ENCODE measurements at regions not wholly inside any gene's neighbourhood (a gene's known extent, or its start where the extent isn't known, plus 50 kb on each side); places are given as distances from the start of the nearest gene placed in this dataset.

GRCh38 chr14:28895389-28895788 lies 128.8 kb downstream of the FOXG1 start:
- Mint-ChIP-seq H3K9me3 (ENCODE audit: unreplicated experiment) (no peaks in the 10 kb centered on the region), H3K36me3 (ENCODE audit: insufficient read depth, unreplicated experiment) (no peaks in the 10 kb centered on the region)

GRCh38 chr14:28896337-28896736 lies 129.8 kb downstream of the FOXG1 start:
- Mint-ChIP-seq H3K4me1 (ENCODE audit: insufficient read depth, unreplicated experiment) (no peaks in the 10 kb centered on the region), H3K27ac (ENCODE audit: low read depth, unreplicated experiment) (no peak overlapping the region), H3K9me3 (ENCODE audit: unreplicated experiment) (no peaks in the 10 kb centered on the region), H3K4me3 (ENCODE audit: unreplicated experiment) (no peak overlapping the region), H3K27me3 (ENCODE audit: insufficient read depth, unreplicated experiment) (peaks cover 64% of the 10 kb centered on the region), H3K36me3 (ENCODE audit: insufficient read depth, unreplicated experiment) (no peaks in the 10 kb centered on the region)
- POLR2A ChIA-PET, result interaction anchor here (0.8 kb wide), 1 partner anchor 139 kb away, joined by 3 read pairs; no protein-coding TSS in a partner anchor
- CTCF ChIA-PET, result interaction anchor here (0.5 kb wide), 1 partner anchor 1534 kb away, joined by 3 read pairs; no protein-coding TSS in a partner anchor
- intact Hi-C loops (cut with micrococcal nuclease), result no loop called here
- TF ChIP-seq, protein P1, sequence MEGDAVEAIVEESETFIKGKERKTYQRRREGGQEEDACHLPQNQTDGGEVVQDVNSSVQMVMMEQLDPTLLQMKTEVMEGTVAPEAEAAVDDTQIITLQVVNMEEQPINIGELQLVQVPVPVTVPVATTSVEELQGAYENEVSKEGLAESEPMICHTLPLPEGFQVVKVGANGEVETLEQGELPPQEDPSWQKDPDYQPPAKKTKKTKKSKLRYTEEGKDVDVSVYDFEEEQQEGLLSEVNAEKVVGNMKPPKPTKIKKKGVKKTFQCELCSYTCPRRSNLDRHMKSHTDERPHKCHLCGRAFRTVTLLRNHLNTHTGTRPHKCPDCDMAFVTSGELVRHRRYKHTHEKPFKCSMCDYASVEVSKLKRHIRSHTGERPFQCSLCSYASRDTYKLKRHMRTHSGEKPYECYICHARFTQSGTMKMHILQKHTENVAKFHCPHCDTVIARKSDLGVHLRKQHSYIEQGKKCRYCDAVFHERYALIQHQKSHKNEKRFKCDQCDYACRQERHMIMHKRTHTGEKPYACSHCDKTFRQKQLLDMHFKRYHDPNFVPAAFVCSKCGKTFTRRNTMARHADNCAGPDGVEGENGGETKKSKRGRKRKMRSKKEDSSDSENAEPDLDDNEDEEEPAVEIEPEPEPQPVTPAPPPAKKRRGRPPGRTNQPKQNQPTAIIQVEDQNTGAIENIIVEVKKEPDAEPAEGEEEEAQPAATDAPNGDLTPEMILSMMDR (IDR thresholded peaks at IDR 0.05; ENCODE audit: unreplicated experiment), result no peak
- no peak for DNase-seq (ENCODE audit: unreplicated experiment)
- BruUV-seq (replicated peaks), result no TSS peak

More at GRCh38 chr14:28895389-28895788, 128.8 kb downstream of the FOXG1 start:
- TF ChIP-seq, protein P1 (IDR thresholded peaks at IDR 0.05; ENCODE audit: unreplicated experiment), result no peak
- BruUV-seq (replicated peaks), result no TSS peak
- no peak overlapping the region for H3K4me3 Mint-ChIP-seq (ENCODE audit: unreplicated experiment)
- no peak for DNase-seq (ENCODE audit: unreplicated experiment)
- CTCF ChIA-PET, result interaction anchor here (0.5 kb wide), 1 partner anchor 86 kb away, joined by 5 read pairs; no protein-coding TSS in a partner anchor
- no peak overlapping the region for H3K27ac Mint-ChIP-seq (ENCODE audit: low read depth, unreplicated experiment)
- POLR2A ChIA-PET, result no interaction called here
- intact Hi-C loops (cut with micrococcal nuclease), result no loop called here
- no peaks in the 10 kb centered on the region for H3K4me1 Mint-ChIP-seq (ENCODE audit: insufficient read depth, unreplicated experiment)
- peaks cover 70% of the 10 kb centered on the region for H3K27me3 Mint-ChIP-seq (ENCODE audit: insufficient read depth, unreplicated experiment)

DNA sequence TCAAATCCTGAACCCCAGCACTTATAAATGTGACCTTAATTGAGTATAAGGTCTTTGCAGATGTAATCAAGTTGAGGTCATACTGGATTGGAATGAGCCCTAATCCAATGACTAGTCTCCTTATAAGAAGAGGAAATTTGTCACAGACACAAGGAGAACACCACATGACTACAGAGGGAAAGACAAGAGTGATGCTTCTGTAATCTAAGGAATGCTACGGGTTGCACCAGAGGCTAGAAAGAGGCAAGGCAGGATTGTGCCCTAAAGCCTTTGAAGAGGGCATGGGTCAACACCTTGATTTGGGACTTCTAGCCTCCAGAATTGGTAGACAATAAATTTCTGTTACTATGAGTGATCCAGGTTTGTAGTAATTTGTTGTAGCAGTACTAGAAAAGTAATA lies 135.0 kb downstream of the FOXG1 start:
- ChIA-PET CTCF (no interaction called here), POLR2A (no interaction called here)
- H3K27me3 Mint-ChIP-seq (ENCODE audit: insufficient read depth, unreplicated experiment), result peaks cover 76% of the 10 kb centered on the region

DNA sequence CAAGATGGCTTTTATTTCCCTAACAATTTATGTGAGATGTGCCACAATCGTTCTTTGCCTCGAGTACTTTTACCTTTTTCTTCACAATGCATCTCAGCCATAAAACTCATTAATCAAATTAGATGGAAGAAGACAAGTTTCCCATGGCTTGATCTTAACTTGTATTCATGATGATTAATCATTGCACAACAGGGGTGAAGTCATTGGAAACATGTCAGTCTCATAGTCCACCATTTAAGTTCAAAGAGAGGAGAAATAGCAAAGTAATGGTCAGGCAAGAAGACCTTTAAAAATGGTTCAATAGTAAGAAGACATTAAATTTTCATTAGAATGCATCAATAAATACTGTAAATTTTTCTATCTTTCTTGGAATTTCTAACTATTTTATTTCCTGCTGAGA lies 136.3 kb downstream of the FOXG1 start:
- Mint-ChIP-seq H3K9me3 (ENCODE audit: unreplicated experiment) (no peaks in the 10 kb centered on the region), H3K27me3 (ENCODE audit: insufficient read depth, unreplicated experiment) (peaks cover 85% of the 10 kb centered on the region), H3K4me1 (ENCODE audit: insufficient read depth, unreplicated experiment) (no peaks in the 10 kb centered on the region), H3K27ac (ENCODE audit: low read depth, unreplicated experiment) (no peak overlapping the region), H3K4me3 (ENCODE audit: unreplicated experiment) (no peak overlapping the region), H3K36me3 (ENCODE audit: insufficient read depth, unreplicated experiment) (no peaks in the 10 kb centered on the region)
- TF ChIP-seq, protein P1 (IDR thresholded peaks at IDR 0.05; ENCODE audit: unreplicated experiment), result no peak
- CTCF ChIA-PET, result no interaction called here
- intact Hi-C loops (cut with micrococcal nuclease), result no loop called here
- BruUV-seq (replicated peaks), result no TSS peak
- no peak for DNase-seq (ENCODE audit: unreplicated experiment)
- POLR2A ChIA-PET, result no interaction called here

More for the DNA sequence above, 135.0 kb downstream of the FOXG1 start:
- TF ChIP-seq, protein P1 (IDR thresholded peaks at IDR 0.05; ENCODE audit: unreplicated experiment), result no peak
- BruUV-seq (replicated peaks), result no TSS peak
- Mint-ChIP-seq H3K27ac (ENCODE audit: low read depth, unreplicated experiment) (no peak overlapping the region), H3K9me3 (ENCODE audit: unreplicated experiment) (no peaks in the 10 kb centered on the region), H3K4me3 (ENCODE audit: unreplicated experiment) (no peak overlapping the region), H3K36me3 (ENCODE audit: insufficient read depth, unreplicated experiment) (no peaks in the 10 kb centered on the region), H3K4me1 (ENCODE audit: insufficient read depth, unreplicated experiment) (no peaks in the 10 kb centered on the region)
- intact Hi-C loops (cut with micrococcal nuclease), result no loop called here
- DNase-seq (ENCODE audit: unreplicated experiment), result no peak
